HL-60 (cell line): ENCODE measurements at regions not wholly inside any gene's neighbourhood (a gene's known extent, or its start where the extent isn't known, plus 50 kb on each side); places are given as distances from the start of the nearest gene placed in this dataset.

Experiments used
- CTCF ChIP-seq: IDR thresholded peaks from one replicate; pipeline ENCODE4 v1.5.1; 2011; ENCODE audit warnings: low read length, control low read depth, inconsistent platforms; ENCODE audit not compliant: insufficient read depth
- POLR2AphosphoS5 ChIP-seq: IDR thresholded peaks from 2 replicates; pipeline ENCODE4 v1.6.1; 2012; ENCODE audit warnings: low read depth

GRCh38 chr6:153801917-153802316, 237.1 kb upstream of the OPRM1 start:
- TF ChIP-seq CTCF = no peak
- TF ChIP-seq POLR2AphosphoS5 = no peak
